IPS DF 6.9 (cell line): ENCODE measurements at regions not wholly inside any gene's neighbourhood (a gene's known extent, or its start where the extent isn't known, plus 50 kb on each side); places are given as distances from the start of the nearest gene placed in this dataset.

Experiments
- DNase-seq: peaks from one replicate; pipeline ENCODE4 v3.0.0-alpha.2; 2013; ENCODE audit warnings: low read depth, low spot score
- H3K27ac ChIP-seq: one replicate; pipeline ENCODE4 v1.5.1; 2013; ENCODE audit warnings: low read length, control low read depth
- H3K27me3 ChIP-seq: 2 replicates; pipeline ENCODE4 v1.6.1; 2013; ENCODE audit warnings: mild to moderate bottlenecking, low read length; ENCODE audit not compliant: control insufficient read depth, insufficient read depth
- H3K36me3 ChIP-seq: 2 replicates; pipeline ENCODE4 v1.6.1; 2013; ENCODE audit warnings: low read length; ENCODE audit not compliant: control insufficient read depth, insufficient read depth
- H3K4me1 ChIP-seq: 2 replicates; pipeline ENCODE4 v1.6.1; 2013; ENCODE audit warnings: low read length; ENCODE audit not compliant: control insufficient read depth, insufficient read depth
- H3K4me3 ChIP-seq: 2 replicates; pipeline ENCODE4 v1.5.1; 2013; ENCODE audit warnings: mild to moderate bottlenecking, low read length
- H3K9me3 ChIP-seq: 2 replicates; pipeline ENCODE4 v1.6.1; 2013; ENCODE audit warnings: low read length, inconsistent platforms; ENCODE audit not compliant: control insufficient read depth, insufficient read depth
- WGBS: extraction: QIAGEN DNeasy Blood & Tissue Kit; methylation state at CpG from one replicate; pipeline ENCODE4 v1.1.7; 2013; ENCODE audit warnings: mixed read lengths, missing lambda C conversion rate; ENCODE audit not compliant: insufficient read length, insufficient coverage; 5-methylcytosine and 5-hydroxymethylcytosine counted together

- Histone ChIP-seq H3K36me3 (no peaks in the 10 kb centered on the region), H3K27ac (no peak overlapping the region), H3K9me3 (no peaks in the 10 kb centered on the region), H3K4me1 (no peaks in the 10 kb centered on the region), H3K4me3 (no peak overlapping the region), H3K27me3 (no peaks in the 10 kb centered on the region)
- WGBS = no CpG with 5 or more reads among the region's 2 CpGs
- DNase-seq = no peak
These were observed 223.7 kb downstream of the PDCD6IP start for GRCh38 chr3:34022147-34022546.

GRCh38 chr3:34024447-34025240 is 226.2 kb downstream of the PDCD6IP start:
- H3K9me3 ChIP-seq = no peaks in the 10 kb centered on the region
- no peaks in the 10 kb centered on the region for H3K36me3 ChIP-seq
- no peaks in the 10 kb centered on the region for H3K27me3 ChIP-seq
- H3K4me1 ChIP-seq = no peaks in the 10 kb centered on the region
- no peak overlapping the region for H3K27ac ChIP-seq
- H3K4me3 ChIP-seq = no peak overlapping the region
- WGBS = no CpG with 5 or more reads among the region's 3 CpGs
- DNase-seq = no peak

GRCh38 chr3:34033839-34034238 is 235.4 kb downstream of the PDCD6IP start:
- Histone ChIP-seq H3K36me3 (no peaks in the 10 kb centered on the region), H3K4me1 (no peaks in the 10 kb centered on the region), H3K27ac (no peak overlapping the region), H3K9me3 (no peaks in the 10 kb centered on the region), H3K4me3 (no peak overlapping the region), H3K27me3 (no peaks in the 10 kb centered on the region)
- WGBS = no CpG with 5 or more reads among the region's 7 CpGs
- no peak for DNase-seq

GRCh38 chr3:34034840-34035239 is 236.4 kb downstream of the PDCD6IP start:
- no peaks in the 10 kb centered on the region for H3K36me3 ChIP-seq
- DNase-seq = no peak
- H3K4me1 ChIP-seq = no peaks in the 10 kb centered on the region
- no peak overlapping the region for H3K27ac ChIP-seq
- H3K27me3 ChIP-seq = no peaks in the 10 kb centered on the region
- H3K9me3 ChIP-seq = no peaks in the 10 kb centered on the region
- H3K4me3 ChIP-seq = no peak overlapping the region
- WGBS = no CpG with 5 or more reads among the region's 2 CpGs

- Histone ChIP-seq H3K27ac (no peak overlapping the region), H3K27me3 (no peaks in the 10 kb centered on the region), H3K4me3 (no peak overlapping the region), H3K4me1 (no peaks in the 10 kb centered on the region), H3K36me3 (no peaks in the 10 kb centered on the region), H3K9me3 (no peaks in the 10 kb centered on the region)
- DNase-seq = no peak
- WGBS = 100% methylated on average over 1 of the region's 4 CpGs
These were observed 237.3 kb downstream of the PDCD6IP start for GRCh38 chr3:34035775-34036174.

- Histone ChIP-seq H3K27ac (no peak overlapping the region), H3K36me3 (no peaks in the 10 kb centered on the region), H3K4me1 (no peaks in the 10 kb centered on the region), H3K9me3 (no peaks in the 10 kb centered on the region), H3K27me3 (no peaks in the 10 kb centered on the region), H3K4me3 (no peak overlapping the region)
- WGBS = no CpG with 5 or more reads among the region's 8 CpGs
- DNase-seq = no peak
These were observed 238.8 kb downstream of the PDCD6IP start for GRCh38 chr3:34037260-34037659.

- no peak overlapping the region for H3K27ac ChIP-seq
- no peak for DNase-seq
- no peaks in the 10 kb centered on the region for H3K4me1 ChIP-seq
- H3K9me3 ChIP-seq = no peaks in the 10 kb centered on the region
- WGBS = no CpG with 5 or more reads among the region's 2 CpGs
- no peak overlapping the region for H3K4me3 ChIP-seq
- no peaks in the 10 kb centered on the region for H3K36me3 ChIP-seq
- H3K27me3 ChIP-seq = no peaks in the 10 kb centered on the region
These were observed 239.7 kb downstream of the PDCD6IP start for GRCh38 chr3:34038131-34038530.

GRCh38 chr3:34046154-34046553 is 247.7 kb downstream of the PDCD6IP start:
- Histone ChIP-seq H3K27me3 (no peaks in the 10 kb centered on the region), H3K4me3 (no peak overlapping the region), H3K36me3 (no peaks in the 10 kb centered on the region), H3K9me3 (no peaks in the 10 kb centered on the region), H3K27ac (no peak overlapping the region), H3K4me1 (no peaks in the 10 kb centered on the region)
- no CpG with 5 or more reads among the region's 1 CpG for WGBS
- no peak for DNase-seq

- Histone ChIP-seq H3K36me3 (no peaks in the 10 kb centered on the region), H3K9me3 (no peaks in the 10 kb centered on the region), H3K27me3 (no peaks in the 10 kb centered on the region), H3K27ac (no peak overlapping the region), H3K4me1 (no peaks in the 10 kb centered on the region), H3K4me3 (no peak overlapping the region)
- no peak for DNase-seq
- WGBS = no CpG with 5 or more reads among the region's 3 CpGs
These were observed 255.2 kb downstream of the PDCD6IP start for GRCh38 chr3:34053626-34054025.

GRCh38 chr3:34056181-34056910 is 257.9 kb downstream of the PDCD6IP start:
- Histone ChIP-seq H3K4me1 (no peaks in the 10 kb centered on the region), H3K27me3 (no peaks in the 10 kb centered on the region), H3K36me3 (no peaks in the 10 kb centered on the region), H3K27ac (no peak overlapping the region), H3K4me3 (no peak overlapping the region), H3K9me3 (no peaks in the 10 kb centered on the region)
- WGBS = no CpG with 5 or more reads among the region's 3 CpGs
- no peak for DNase-seq
